Testis (tissue), 2 donors: ENCODE measurements at regions not wholly inside any gene's neighbourhood (a gene's known extent, or its start where the extent isn't known, plus 50 kb on each side); places are given as distances from the start of the nearest gene placed in this dataset.
"Not testable (repeated sequence)": the region's sequence is repeated elsewhere in the genome, so short reads cannot be mapped to it uniquely, and the experiment has no call there.

Experiments
- DNase-seq: peaks from one replicate; pipeline ENCODE4 v3.0.0-alpha.2; 2019
- H3K27ac ChIP-seq, 2 donors: fragments of 200-600 bp; sonication (generic); one replicate each; pipeline ENCODE4 v1.5.1; 2019
- H3K27me3 ChIP-seq: fragments of 200-600 bp; sonication (generic); one replicate; pipeline ENCODE4 v1.5.1; 2019
- H3K36me3 ChIP-seq: fragments of 200-600 bp; sonication (generic); one replicate; pipeline ENCODE4 v1.5.1; 2017; ENCODE audit warnings: low read depth; ENCODE audit errors: missing control alignments
- H3K4me1 ChIP-seq: fragments of 200-600 bp; sonication (generic); one replicate; pipeline ENCODE4 v1.5.1; 2019
- H3K4me3 ChIP-seq, 2 donors: fragments of 200-600 bp; sonication (generic); one replicate each; pipeline ENCODE4 v1.5.1; 2017 to 2019
- H3K9me3 ChIP-seq: fragments of 200-600 bp; sonication (generic); one replicate; pipeline ENCODE4 v1.5.1; 2017
- POLR2A ChIP-seq: fragments of 450-650 bp; IDR thresholded peaks from one replicate; pipeline ENCODE4 v1.6.1; 2017; ENCODE audit warnings: antibody characterized with exemption, mild to moderate bottlenecking, moderate library complexity
- WGBS, 2 donors: methylation state at CpG; one replicate each; pipeline ENCODE4 v1.1.5; 2018; 5-methylcytosine and 5-hydroxymethylcytosine counted together
- intact Hi-C: fragments of 100-400 bp; cut with DNase I; formaldehyde crosslinking; loops from one replicate; pipeline ENCODE4 v1.15.1; 2023; ENCODE audit warnings: low total_unique reads
- TF ChIP-seq, protein P1 (sequence below), 3 experiments: fragments of 450-650 bp in 2 of 3; fragments of 200-600 bp in 1 of 3; sonication (generic) in 1 of 3; IDR thresholded peaks; one replicate each; pipeline ENCODE4 v1.5.1; 2016 to 2019; ENCODE audit warnings: antibody characterized with exemption in 3 of 3, mild to moderate bottlenecking in 2 of 3, moderate library complexity in 1 of 3

DNA sequence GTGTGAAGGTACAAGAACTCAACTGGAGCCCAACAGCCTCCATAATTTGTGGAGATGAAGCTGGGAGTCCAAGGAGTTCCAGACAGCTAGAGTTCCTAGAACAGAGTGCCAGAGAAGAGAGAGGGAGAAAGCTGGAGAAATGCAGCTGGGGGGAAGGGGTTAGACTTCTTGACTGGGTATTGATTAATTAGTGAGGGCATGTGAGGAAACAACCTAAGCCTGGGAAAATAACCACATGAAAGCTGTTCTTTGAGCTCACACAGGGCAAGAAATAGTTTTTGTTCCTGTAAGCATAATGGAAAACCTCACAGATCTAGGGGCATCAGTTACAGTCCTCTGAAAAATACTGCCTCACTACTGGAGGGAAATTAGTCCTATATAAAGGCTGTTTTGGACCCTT is 230.5 kb upstream of the FKBP1C start:
- intact Hi-C loops = no loop called here
- no peak for TF ChIP-seq POLR2A
- TF ChIP-seq, protein P1, sequence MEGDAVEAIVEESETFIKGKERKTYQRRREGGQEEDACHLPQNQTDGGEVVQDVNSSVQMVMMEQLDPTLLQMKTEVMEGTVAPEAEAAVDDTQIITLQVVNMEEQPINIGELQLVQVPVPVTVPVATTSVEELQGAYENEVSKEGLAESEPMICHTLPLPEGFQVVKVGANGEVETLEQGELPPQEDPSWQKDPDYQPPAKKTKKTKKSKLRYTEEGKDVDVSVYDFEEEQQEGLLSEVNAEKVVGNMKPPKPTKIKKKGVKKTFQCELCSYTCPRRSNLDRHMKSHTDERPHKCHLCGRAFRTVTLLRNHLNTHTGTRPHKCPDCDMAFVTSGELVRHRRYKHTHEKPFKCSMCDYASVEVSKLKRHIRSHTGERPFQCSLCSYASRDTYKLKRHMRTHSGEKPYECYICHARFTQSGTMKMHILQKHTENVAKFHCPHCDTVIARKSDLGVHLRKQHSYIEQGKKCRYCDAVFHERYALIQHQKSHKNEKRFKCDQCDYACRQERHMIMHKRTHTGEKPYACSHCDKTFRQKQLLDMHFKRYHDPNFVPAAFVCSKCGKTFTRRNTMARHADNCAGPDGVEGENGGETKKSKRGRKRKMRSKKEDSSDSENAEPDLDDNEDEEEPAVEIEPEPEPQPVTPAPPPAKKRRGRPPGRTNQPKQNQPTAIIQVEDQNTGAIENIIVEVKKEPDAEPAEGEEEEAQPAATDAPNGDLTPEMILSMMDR (IDR thresholded peaks at IDR 0.05) = no peak
- H3K9me3 ChIP-seq = no peaks in the 10 kb centered on the region
- DNase-seq = no peak
- no peaks in the 10 kb centered on the region for H3K27me3 ChIP-seq
- no peak overlapping the region for H3K27ac ChIP-seq
- H3K36me3 ChIP-seq = no peaks in the 10 kb centered on the region
- H3K4me1 ChIP-seq = no peaks in the 10 kb centered on the region
- H3K4me3 ChIP-seq = no peak overlapping the region

GRCh38 chr6:62982951-62983350 is 228.3 kb upstream of the FKBP1C start:
- 43 to 59% methylated on average over 2 of the region's 2 CpGs for WGBS, 2 donors
- no peak for TF ChIP-seq POLR2A
- TF ChIP-seq, protein P1 (IDR thresholded peaks at IDR 0.05) = no peak
- H3K27ac ChIP-seq = no peak overlapping the region
- intact Hi-C loops = no loop called here
- H3K4me1 ChIP-seq = no peaks in the 10 kb centered on the region
- H3K36me3 ChIP-seq = no peaks in the 10 kb centered on the region
- no peak for DNase-seq
- H3K9me3 ChIP-seq = no peaks in the 10 kb centered on the region
- H3K27me3 ChIP-seq = no peaks in the 10 kb centered on the region
- no peak overlapping the region for H3K4me3 ChIP-seq

DNA sequence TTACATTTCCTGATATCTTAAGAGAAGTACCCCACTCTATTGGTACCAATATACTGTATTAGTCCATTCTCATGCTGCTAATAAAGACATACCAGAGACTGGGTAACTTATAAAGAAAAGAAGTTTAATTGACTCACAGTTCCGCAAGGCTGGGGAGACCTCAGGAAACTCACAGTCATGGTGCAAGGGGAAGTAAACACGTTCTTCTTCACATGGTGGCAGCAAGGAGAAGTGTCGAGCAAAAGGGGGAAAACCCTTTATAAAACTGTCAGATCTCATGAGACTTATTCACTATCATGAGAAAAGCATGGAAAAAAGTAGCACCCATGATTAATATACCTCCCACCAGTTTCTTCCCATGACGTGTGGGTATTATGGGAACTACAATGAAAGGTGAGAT is 219.6 kb upstream of the FKBP1C start:
- intact Hi-C loops = not testable (repeated sequence)

GRCh38 chr6:62993951-62994350 is 217.3 kb upstream of the FKBP1C start:
- no peak for DNase-seq
- intact Hi-C loops = no loop called here
- TF ChIP-seq, protein P1 (IDR thresholded peaks at IDR 0.05) = no peak
- TF ChIP-seq POLR2A = no peak
- Histone ChIP-seq H3K27ac (no peak overlapping the region), H3K27me3 (no peaks in the 10 kb centered on the region), H3K9me3 (no peaks in the 10 kb centered on the region), H3K4me3 (no peak overlapping the region), H3K4me1 (no peaks in the 10 kb centered on the region), H3K36me3 (no peaks in the 10 kb centered on the region)

More for the DNA sequence above, 219.6 kb upstream of the FKBP1C start:
- 63 to 70% methylated on average over 4 of the region's 4 CpGs for WGBS, 2 donors
- not testable (repeated sequence) for H3K4me1 ChIP-seq, H3K36me3 ChIP-seq, H3K9me3 ChIP-seq, H3K4me3 ChIP-seq, H3K27ac ChIP-seq, H3K27me3 ChIP-seq, DNase-seq

DNA sequence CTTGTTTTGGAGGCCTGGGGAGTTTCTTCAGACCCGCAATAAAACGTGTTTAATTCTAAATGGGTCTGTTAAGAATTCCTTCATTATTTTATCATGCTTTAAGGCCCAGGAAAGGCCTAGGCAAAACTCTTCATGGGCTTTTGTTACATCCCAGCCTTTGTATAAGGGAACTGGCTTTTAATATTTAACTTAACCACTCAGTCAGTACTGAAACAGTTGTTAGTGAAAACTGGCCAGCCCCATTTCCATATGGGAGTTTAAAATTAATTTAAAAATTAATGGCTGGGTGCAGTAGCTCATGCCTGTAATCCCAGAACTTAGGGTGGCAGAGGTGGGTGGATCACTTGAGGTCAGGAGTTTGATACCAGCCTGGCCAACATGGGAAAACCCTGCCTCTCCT is 213.2 kb upstream of the FKBP1C start:
- H3K9me3 ChIP-seq = no peaks in the 10 kb centered on the region
- H3K27ac ChIP-seq = no peak overlapping the region
- H3K4me3 ChIP-seq = no peak overlapping the region
- H3K36me3 ChIP-seq = no peaks in the 10 kb centered on the region
- H3K27me3 ChIP-seq = no peaks in the 10 kb centered on the region
- TF ChIP-seq POLR2A = no peak
- TF ChIP-seq, protein P1 (IDR thresholded peaks at IDR 0.05) = no peak
- H3K4me1 ChIP-seq = no peaks in the 10 kb centered on the region
- 61 to 79% methylated on average over 2 of the region's 2 CpGs for WGBS, 2 donors
- DNase-seq = no peak
- intact Hi-C loops = no loop called here

DNA sequence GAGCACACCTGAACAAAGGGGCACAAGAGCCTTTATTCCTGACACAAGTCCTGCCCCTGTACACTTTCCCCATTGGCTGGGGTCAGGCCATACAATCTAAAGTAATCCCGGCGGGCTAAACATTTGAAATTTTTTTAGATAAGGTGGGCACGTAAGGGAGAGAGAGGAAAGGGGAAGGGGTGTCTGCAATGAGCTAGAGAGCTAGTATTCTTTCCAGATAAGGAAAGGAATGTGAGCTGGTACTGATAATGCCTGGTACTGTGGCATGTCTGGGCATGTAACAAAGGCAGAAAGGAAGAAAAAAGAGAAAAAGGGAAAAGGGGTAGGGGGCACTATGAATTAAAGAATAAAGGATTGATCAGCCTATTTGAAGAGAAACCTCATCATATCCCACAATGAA is 212.0 kb upstream of the FKBP1C start:
- H3K9me3 ChIP-seq, intact Hi-C loops, H3K27ac ChIP-seq, H3K4me3 ChIP-seq, H3K36me3 ChIP-seq, H3K27me3 ChIP-seq, DNase-seq, H3K4me1 ChIP-seq: not testable (repeated sequence)
- WGBS, 2 donors = 12 to 15% methylated on average over 3 of the region's 3 CpGs
